ENCODE measurements at regions not wholly inside any gene's neighbourhood (a gene's known extent, or its start where the extent isn't known, plus 50 kb on each side); places are given as distances from the start of the nearest gene placed in this dataset.
"Not testable (repeated sequence)": the region's sequence is repeated elsewhere in the genome, so short reads cannot be mapped to it uniquely, and the experiment has no call there.

- TF ChIP-seq POLR2A, CTCF (IDR thresholded peaks at IDR 0.05): not testable (repeated sequence)
Observed at GRCh38 chr21:5039926-5040325, 5481.5 kb upstream of the TPTE start.
